Loucy (cell line): ENCODE measurements at regions not wholly inside any gene's neighbourhood (a gene's known extent, or its start where the extent isn't known, plus 50 kb on each side); places are given as distances from the start of the nearest gene placed in this dataset.

Experiments
- CTCF ChIP-seq: fragments of 200-600 bp; sonication (generic); conservative IDR thresholded peaks from 2 replicates; pipeline ENCODE4 v1.5.1; 2014; ENCODE audit warnings: mild to moderate bottlenecking, antibody characterized with exemption, low read length
- EZH2phosphoT487 ChIP-seq: fragments of 200-600 bp; IDR thresholded peaks from 2 replicates; pipeline ENCODE4 v1.6.1; 2018; ENCODE audit warnings: antibody characterized with exemption, mild to moderate bottlenecking, moderate library complexity, borderline replicate concordance

- TF ChIP-seq EZH2phosphoT487 = no peak
- no peak for TF ChIP-seq CTCF
Measured at GRCh38 chr13:81874681-81875661, 1534.0 kb upstream of the SPRY2 start.
